ENCODE measurements at regions not wholly inside any gene's neighbourhood (a gene's known extent, or its start where the extent isn't known, plus 50 kb on each side); places are given as distances from the start of the nearest gene placed in this dataset.

- H4K20me1 ChIP-seq (ENCODE audit: insufficient read depth), result no peaks in the 10 kb centered on the region
- no peak overlapping the region for H2AFZ ChIP-seq (ENCODE audit: low read depth, low read length, poor library complexity, severe bottlenecking)
- POLR2A ChIA-PET, result no interaction called here
- no peak for ATAC-seq
- H3K4me3 ChIP-seq (replicated peaks in 1 of 2; ENCODE audit: low read depth in 1 of 2, low read length in 2 of 2), result no peak overlapping the region
- H3K9me3 ChIP-seq (ENCODE audit: control insufficient read depth in 1 of 2, insufficient read depth in 1 of 2, low read depth in 1 of 2, low read length in 2 of 2), result no peaks in the 10 kb centered on the region
- H3K9ac ChIP-seq (ENCODE audit: low read length), result no peak overlapping the region
- no peak for DNase-seq (ENCODE audit: low read depth, low spot score)
- no peaks in the 10 kb centered on the region for H3K79me2 ChIP-seq (ENCODE audit: insufficient read depth, low read length)
- RAD21 ChIA-PET (ENCODE audit: low non-redundant PET in 1 of 2, low total read pairs in 2 of 2, uncharacterized antibody in 2 of 2, unreplicated experiment in 2 of 2), result no interaction called here
- no peaks in the 10 kb centered on the region for H3K9me2 ChIP-seq (ENCODE audit: insufficient read depth)
- H3K27me3 ChIP-seq (ENCODE audit: insufficient read depth, low read length), result no peaks in the 10 kb centered on the region
- H3K4me1 ChIP-seq (ENCODE audit: control insufficient read depth in 1 of 2, insufficient read depth in 2 of 2, low read length in 2 of 2), result no peaks in the 10 kb centered on the region
- TF ChIP-seq CTCF (IDR thresholded peaks at IDR 0.05 in 2 of 3, conservative IDR thresholded peaks at IDR 0.05 in 1 of 3; ENCODE audit: borderline replicate concordance in 1 of 3, insufficient read depth in 1 of 3, low read depth in 2 of 3, low read length in 2 of 3), result no peak
- TF ChIP-seq EZH2 (IDR thresholded peaks at IDR 0.05), result no peak
- TF ChIP-seq POLR2A (IDR thresholded peaks at IDR 0.05; ENCODE audit: borderline replicate concordance, extremely low read depth, insufficient read depth, insufficient read length), result no peak
- TF ChIP-seq ATF3 (IDR thresholded peaks at IDR 0.05), result no peak
- TF ChIP-seq ELF1 (IDR thresholded peaks at IDR 0.05; ENCODE audit: borderline replicate concordance, low read depth), result no peak
- TF ChIP-seq EGR1 (IDR thresholded peaks at IDR 0.05; ENCODE audit: low read depth), result no peak
- TF ChIP-seq POLR2AphosphoS5 (IDR thresholded peaks at IDR 0.05; ENCODE audit: low read depth, low read length), result no peak
- TF ChIP-seq ZFX (IDR thresholded peaks at IDR 0.05), result no peak
- TF ChIP-seq EZH2phosphoT487 (IDR thresholded peaks at IDR 0.05; ENCODE audit: borderline replicate concordance), result no peak
- TF ChIP-seq RAD21 (IDR thresholded peaks at IDR 0.05; ENCODE audit: low read depth), result no peak
- TF ChIP-seq JUND (IDR thresholded peaks at IDR 0.05), result no peak
- no peak for TF ChIP-seq ZBTB33 (IDR thresholded peaks at IDR 0.05; ENCODE audit: extremely low read depth, insufficient replicate concordance, low read length)
- TF ChIP-seq SIN3A (IDR thresholded peaks at IDR 0.05; ENCODE audit: low read depth), result no peak
- TF ChIP-seq TCF7L2 (IDR thresholded peaks at IDR 0.05; ENCODE audit: borderline replicate concordance, extremely low read depth, insufficient read depth, insufficient read length), result no peak
- intact Hi-C loops (cut with micrococcal nuclease), result no loop called here
- CTCF ChIA-PET, result no interaction called here
- no peak overlapping the region for H3K4me2 ChIP-seq (ENCODE audit: low read length)
- BruUV-seq (replicated peaks), result no TSS peak
- no peaks in the 10 kb centered on the region for H3K36me3 ChIP-seq (ENCODE audit: control insufficient read depth in 1 of 2, insufficient read depth in 2 of 2, low read length in 2 of 2)
- H3K27ac ChIP-seq (ENCODE audit: low read depth, low read length), result no peak overlapping the region
Measured at GRCh38 chr4:181018913-181019312, 1224.3 kb upstream of the TENM3 start.

Data from HCT116 (cell line).